Pancreas (tissue), 10 donors: ENCODE measurements at regions not wholly inside any gene's neighbourhood (a gene's known extent, or its start where the extent isn't known, plus 50 kb on each side); places are given as distances from the start of the nearest gene placed in this dataset.

Experiments used
- ATAC-seq, 4 donors: fragments of 200-7000 bp; cut with Tn5 transposase; one replicate each; pipeline versions ENCODE4 v1.8.0 to v1.9.1; 2020; ENCODE audit warnings: mild to moderate bottlenecking in 4 of 4, moderate library complexity in 4 of 4
- DNase-seq, 6 donors: peaks; one replicate each; pipeline ENCODE4 v3.0.0-alpha.2; 2020
- FAIRE-seq: peaks from 2 replicates; lab custom pipeline; 2012; peaks lifted over from hg19 to GRCh38; lab: Jason Lieb, UNC
- H3K27ac ChIP-seq, 4 donors: fragments of 200-600 bp; sonication (generic); 1 replicate in 3 of 4; 2 replicates in 1 of 4; pipeline versions ENCODE4 v1.5.0 to v1.8.0; 2020
- H3K27me3 ChIP-seq, 4 donors: fragments of 200-600 bp; one replicate each; pipeline ENCODE4 v1.8.0; 2021
- H3K36me3 ChIP-seq, 3 donors: fragments of 200-600 bp; sonication (generic) in 1 of 3; one replicate each; pipeline versions ENCODE4 v1.5.0 to v1.8.0; 2020 to 2021
- H3K4me1 ChIP-seq, 3 donors: fragments of 200-600 bp; one replicate each; pipeline ENCODE4 v1.8.0; 2021
- H3K4me3 ChIP-seq, 4 donors: fragments of 200-600 bp; sonication (generic) in 2 of 4; one replicate each; pipeline versions ENCODE4 v1.5.0 to v1.8.0; 2020 to 2021
- H3K9me3 ChIP-seq, 4 donors: fragments of 200-600 bp; one replicate each; pipeline ENCODE4 v1.8.0; 2021
- WGBS, 2 donors: extraction: QIAGEN DNeasy Blood & Tissue Kit; methylation state at CpG; one replicate each; pipeline ENCODE4 v1.1.7; 2013; 5-methylcytosine and 5-hydroxymethylcytosine counted together
- intact Hi-C, 3 donors: fragments of 100-400 bp; cut with DNase I; formaldehyde crosslinking; loops; one replicate each; pipeline versions ENCODE4 v1.11.1 to v1.14.2; 2022
- TF ChIP-seq, protein P1 (sequence below), 4 donors: fragments of 200-600 bp; sonication (generic) in 3 of 4; IDR thresholded peaks; one replicate each; pipeline versions ENCODE4 v1.5.0 to v1.8.0; 2021; ENCODE audit warnings: antibody characterized with exemption in 4 of 4
- donor health status: healthy with polysubstance abuse.
- donor health status: DM: no; HTN: no; CAD: no; lungs with moderate emphysema.
- donor health status: DM: no; HTN: no; CAD: no.
- donor health status: control.
- donor health status: control.
- donor health status: Bipolar disorder and iron deficiency.
- donor health status: DM: yes; HTN: yes; CAD: no.
- donor health status: DM: no; HTN: no; CAD: no.
- donor health status: DM: no; HTN: no; CAD: no.
- donor health status: DM: yes; HTN: yes; CAD: no.

DNA sequence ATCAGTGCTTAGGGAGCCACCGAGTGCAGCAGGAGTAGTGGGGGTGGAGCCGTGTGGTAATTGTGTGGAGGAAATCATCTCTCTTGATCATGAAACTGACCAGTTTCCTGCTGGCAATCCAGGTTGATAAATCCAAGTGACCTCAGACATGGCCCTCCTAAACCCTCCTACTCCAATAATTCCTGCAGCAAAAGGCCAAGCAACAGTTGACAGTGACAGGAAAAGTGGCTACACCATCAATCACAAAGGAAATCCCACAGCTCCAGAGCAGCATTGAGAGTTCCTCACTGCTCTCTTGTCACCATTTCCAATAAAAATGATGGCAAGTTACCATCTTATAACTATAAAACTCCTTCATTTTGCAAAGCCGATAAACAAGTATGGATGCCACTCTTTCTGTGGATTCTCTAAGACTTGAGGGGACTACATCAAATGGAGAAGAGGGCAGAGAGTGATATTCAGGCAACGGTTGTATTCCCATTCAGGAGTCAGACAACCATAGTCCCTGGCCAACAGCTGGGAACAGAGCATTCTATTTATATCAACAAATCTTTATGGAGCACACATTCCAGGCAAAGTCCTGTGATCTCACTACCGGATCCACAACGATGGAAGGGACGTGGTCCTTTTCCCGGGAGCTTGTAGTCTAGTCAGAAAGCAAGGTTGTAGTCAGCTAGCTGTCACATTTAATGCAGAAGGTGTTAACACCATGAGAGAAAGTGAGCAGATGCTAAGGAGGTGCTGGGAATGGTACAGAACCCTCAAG lies 312.5 kb upstream of the CTNNB1 start:
- Histone ChIP-seq H3K9me3 (no peaks in the 10 kb centered on the region), H3K4me1 (peaks cover 0 to 4% (median 0%) of the 10 kb centered on the region in 3 donors), H3K36me3 (no peaks in the 10 kb centered on the region), H3K27me3 (no peaks in the 10 kb centered on the region), H3K27ac (no peak overlapping the region), H3K4me3 (no peak overlapping the region)
- WGBS, 2 donors: 79 to 85% methylated on average over 8 of the region's 8 CpGs
- TF ChIP-seq, protein P1, sequence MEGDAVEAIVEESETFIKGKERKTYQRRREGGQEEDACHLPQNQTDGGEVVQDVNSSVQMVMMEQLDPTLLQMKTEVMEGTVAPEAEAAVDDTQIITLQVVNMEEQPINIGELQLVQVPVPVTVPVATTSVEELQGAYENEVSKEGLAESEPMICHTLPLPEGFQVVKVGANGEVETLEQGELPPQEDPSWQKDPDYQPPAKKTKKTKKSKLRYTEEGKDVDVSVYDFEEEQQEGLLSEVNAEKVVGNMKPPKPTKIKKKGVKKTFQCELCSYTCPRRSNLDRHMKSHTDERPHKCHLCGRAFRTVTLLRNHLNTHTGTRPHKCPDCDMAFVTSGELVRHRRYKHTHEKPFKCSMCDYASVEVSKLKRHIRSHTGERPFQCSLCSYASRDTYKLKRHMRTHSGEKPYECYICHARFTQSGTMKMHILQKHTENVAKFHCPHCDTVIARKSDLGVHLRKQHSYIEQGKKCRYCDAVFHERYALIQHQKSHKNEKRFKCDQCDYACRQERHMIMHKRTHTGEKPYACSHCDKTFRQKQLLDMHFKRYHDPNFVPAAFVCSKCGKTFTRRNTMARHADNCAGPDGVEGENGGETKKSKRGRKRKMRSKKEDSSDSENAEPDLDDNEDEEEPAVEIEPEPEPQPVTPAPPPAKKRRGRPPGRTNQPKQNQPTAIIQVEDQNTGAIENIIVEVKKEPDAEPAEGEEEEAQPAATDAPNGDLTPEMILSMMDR (IDR thresholded peaks at IDR 0.05): no peak
- DNase-seq (no peak), ATAC-seq (no peak), FAIRE-seq (no peak)
- intact Hi-C loops: no loop called here

DNA sequence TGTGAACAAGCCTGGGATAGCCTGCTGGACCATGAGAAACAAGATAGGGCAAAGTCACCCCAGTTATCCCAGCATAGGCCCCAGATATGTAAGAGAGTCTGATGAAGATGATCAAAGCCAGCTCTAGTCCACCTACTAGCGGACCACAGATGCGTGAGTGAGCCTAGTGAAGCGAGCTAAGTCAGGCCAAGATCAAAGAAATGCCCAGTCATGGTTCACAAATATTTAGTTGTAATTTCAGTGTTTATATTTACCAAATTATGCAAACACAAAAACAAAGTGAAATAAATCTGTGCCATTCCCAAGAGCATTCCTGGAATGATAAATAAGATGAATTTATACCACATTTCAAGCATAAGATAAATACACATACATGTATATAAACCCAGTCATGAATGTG lies 308.1 kb upstream of the CTNNB1 start:
- intact Hi-C loops: no loop called here
- no peaks in the 10 kb centered on the region for H3K9me3 ChIP-seq
- no peaks in the 10 kb centered on the region for H3K27me3 ChIP-seq
- no peaks in the 10 kb centered on the region for H3K4me1 ChIP-seq
- DNase-seq (no peak), ATAC-seq (no peak), FAIRE-seq (no peak)
- H3K4me3 ChIP-seq: no peak overlapping the region
- TF ChIP-seq, protein P1 (IDR thresholded peaks at IDR 0.05): no peak
- WGBS, 2 donors: 93 to 99% methylated on average over 3 of the region's 3 CpGs
- H3K36me3 ChIP-seq: no peaks in the 10 kb centered on the region
- H3K27ac ChIP-seq: no peak overlapping the region

DNA sequence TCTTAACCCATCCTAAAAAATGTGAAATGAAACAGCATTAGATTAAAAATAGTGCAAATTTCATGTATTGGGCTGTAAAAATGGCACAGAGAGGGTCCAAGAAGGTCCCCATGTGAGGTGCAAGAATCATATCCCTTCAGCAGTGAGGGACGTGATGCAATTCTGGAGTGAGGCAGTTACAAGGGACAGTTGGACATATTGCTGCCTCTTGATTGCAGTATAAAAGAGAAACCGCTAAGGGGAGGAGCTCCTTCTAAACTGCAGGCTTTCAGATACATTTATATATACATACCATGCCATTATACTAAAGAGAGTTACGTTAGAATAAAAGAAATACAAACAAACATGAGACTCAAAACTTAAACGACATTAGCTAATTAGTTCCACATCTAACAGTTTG lies 304.2 kb upstream of the CTNNB1 start:
- Histone ChIP-seq H3K27ac (no peak overlapping the region), H3K9me3 (no peaks in the 10 kb centered on the region), H3K4me1 (no peaks in the 10 kb centered on the region), H3K4me3 (no peak overlapping the region), H3K27me3 (no peaks in the 10 kb centered on the region), H3K36me3 (no peaks in the 10 kb centered on the region)
- FAIRE-seq (no peak), ATAC-seq (no peak), DNase-seq (no peak)
- WGBS, 2 donors: 72 to 76% methylated on average over 4 of the region's 4 CpGs
- intact Hi-C loops: no loop called here
- TF ChIP-seq, protein P1 (IDR thresholded peaks at IDR 0.05): no peak

DNA sequence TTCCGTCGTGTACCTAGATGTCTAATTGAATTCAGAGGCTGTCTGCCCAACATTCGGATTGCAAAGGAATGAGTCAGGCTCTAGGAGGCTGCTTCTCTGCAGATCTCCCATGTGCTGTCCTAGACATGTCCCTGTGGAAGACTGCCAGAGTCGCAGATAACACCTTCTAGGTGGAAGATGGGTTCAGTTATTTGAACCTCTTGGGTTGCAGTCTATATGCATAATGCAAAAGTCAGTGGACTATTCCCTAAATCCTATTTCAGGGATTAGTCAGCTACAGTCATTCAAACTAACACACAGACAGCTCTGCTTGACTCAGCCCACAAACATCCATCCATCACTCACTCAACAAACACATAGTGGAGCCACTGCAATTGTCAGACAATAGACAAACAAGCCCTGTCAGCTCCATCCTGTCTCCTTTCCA lies 300.0 kb upstream of the CTNNB1 start:
- Histone ChIP-seq H3K9me3 (no peaks in the 10 kb centered on the region), H3K36me3 (no peaks in the 10 kb centered on the region), H3K27me3 (no peaks in the 10 kb centered on the region), H3K4me1 (no peaks in the 10 kb centered on the region), H3K27ac (no peak overlapping the region), H3K4me3 (no peak overlapping the region)
- ATAC-seq: no peak
- TF ChIP-seq, protein P1 (IDR thresholded peaks at IDR 0.05): no peak
- intact Hi-C loops: no loop called here
- no peak for FAIRE-seq
- no peak for DNase-seq
- WGBS, 2 donors: 77 to 79% methylated on average over 4 of the region's 4 CpGs

DNA sequence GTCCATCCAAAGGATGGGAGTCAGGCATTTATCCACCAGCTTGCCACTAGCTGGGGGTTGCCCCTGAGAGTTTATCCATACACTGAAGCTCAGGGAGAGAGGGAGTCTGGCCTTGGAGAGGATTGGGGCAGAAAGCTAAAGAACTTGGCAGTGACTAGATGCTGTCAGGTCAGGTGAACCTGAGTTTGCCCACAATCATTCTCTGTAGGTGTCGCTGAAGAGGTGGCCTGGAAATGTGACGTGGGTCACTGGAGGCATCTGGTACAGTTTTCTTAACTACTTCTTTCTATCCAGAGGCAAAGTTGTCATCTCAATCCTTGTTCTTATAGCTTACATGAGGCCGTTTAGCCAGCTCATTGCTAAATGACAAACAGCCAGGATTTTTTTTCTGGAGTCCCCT lies 298.0 kb upstream of the CTNNB1 start:
- no peaks in the 10 kb centered on the region for H3K36me3 ChIP-seq
- H3K27ac ChIP-seq: no peak overlapping the region
- no peak overlapping the region for H3K4me3 ChIP-seq
- WGBS, 2 donors: 62 to 67% methylated on average over 3 of the region's 3 CpGs
- no peaks in the 10 kb centered on the region for H3K4me1 ChIP-seq
- no peak for DNase-seq
- intact Hi-C loops: no loop called here
- FAIRE-seq: no peak
- ATAC-seq: no peak
- no peaks in the 10 kb centered on the region for H3K9me3 ChIP-seq
- no peaks in the 10 kb centered on the region for H3K27me3 ChIP-seq
- TF ChIP-seq, protein P1 (IDR thresholded peaks at IDR 0.05): no peak
